ENCODE measurements at regions not wholly inside any gene's neighbourhood (a gene's known extent, or its start where the extent isn't known, plus 50 kb on each side); places are given as distances from the start of the nearest gene placed in this dataset.

DNA sequence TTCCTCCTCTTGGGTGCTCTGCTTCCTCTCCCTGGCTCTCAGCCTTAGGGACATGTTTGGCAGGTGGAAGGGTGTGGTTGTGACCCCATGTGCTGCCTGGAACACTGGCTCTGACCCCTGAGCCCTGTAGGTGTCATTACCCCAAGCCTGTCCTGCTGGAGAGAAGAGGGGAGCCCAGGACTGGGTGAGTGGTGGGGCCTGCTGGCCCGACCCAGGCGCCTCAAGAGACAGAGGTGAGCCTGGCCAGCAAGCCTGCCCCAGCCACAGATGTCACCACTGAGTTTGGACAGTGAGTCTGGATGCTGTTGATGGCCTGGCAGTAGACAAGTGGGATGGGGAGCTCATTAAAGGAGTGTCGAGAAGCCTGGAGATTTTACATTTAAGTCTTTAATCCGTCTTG is 1112.2 kb downstream of the BRD1 start:
- TF ChIP-seq, protein P1, sequence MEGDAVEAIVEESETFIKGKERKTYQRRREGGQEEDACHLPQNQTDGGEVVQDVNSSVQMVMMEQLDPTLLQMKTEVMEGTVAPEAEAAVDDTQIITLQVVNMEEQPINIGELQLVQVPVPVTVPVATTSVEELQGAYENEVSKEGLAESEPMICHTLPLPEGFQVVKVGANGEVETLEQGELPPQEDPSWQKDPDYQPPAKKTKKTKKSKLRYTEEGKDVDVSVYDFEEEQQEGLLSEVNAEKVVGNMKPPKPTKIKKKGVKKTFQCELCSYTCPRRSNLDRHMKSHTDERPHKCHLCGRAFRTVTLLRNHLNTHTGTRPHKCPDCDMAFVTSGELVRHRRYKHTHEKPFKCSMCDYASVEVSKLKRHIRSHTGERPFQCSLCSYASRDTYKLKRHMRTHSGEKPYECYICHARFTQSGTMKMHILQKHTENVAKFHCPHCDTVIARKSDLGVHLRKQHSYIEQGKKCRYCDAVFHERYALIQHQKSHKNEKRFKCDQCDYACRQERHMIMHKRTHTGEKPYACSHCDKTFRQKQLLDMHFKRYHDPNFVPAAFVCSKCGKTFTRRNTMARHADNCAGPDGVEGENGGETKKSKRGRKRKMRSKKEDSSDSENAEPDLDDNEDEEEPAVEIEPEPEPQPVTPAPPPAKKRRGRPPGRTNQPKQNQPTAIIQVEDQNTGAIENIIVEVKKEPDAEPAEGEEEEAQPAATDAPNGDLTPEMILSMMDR (IDR thresholded peaks at IDR 0.05; ENCODE audit: extremely low read depth, missing control alignments), result no peak
- no peak for DNase-seq (ENCODE audit: low spot score)

DNA sequence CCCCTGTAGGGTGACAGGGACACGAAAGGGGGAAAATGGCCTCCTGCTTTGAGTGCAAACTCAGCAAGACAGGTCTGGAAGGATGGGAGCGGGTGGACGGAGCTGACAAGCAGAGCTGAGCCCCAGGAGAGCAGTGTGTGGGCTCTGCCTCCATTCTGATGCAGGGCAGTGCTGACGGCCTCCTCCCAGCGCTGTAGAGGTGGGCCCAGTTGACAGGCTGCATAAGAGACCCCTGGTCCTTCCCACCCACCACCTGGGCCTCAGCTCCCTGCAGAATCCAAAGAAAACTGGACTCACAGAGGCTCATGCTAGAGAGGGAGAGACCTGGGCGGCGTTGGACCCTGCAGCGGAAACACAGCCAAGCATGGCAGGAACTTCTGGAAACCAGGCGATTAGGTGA is 1113.4 kb downstream of the BRD1 start:
- TF ChIP-seq, protein P1 (IDR thresholded peaks at IDR 0.05; ENCODE audit: extremely low read depth, missing control alignments), result no peak
- DNase-seq (ENCODE audit: low spot score), result no peak

DNA sequence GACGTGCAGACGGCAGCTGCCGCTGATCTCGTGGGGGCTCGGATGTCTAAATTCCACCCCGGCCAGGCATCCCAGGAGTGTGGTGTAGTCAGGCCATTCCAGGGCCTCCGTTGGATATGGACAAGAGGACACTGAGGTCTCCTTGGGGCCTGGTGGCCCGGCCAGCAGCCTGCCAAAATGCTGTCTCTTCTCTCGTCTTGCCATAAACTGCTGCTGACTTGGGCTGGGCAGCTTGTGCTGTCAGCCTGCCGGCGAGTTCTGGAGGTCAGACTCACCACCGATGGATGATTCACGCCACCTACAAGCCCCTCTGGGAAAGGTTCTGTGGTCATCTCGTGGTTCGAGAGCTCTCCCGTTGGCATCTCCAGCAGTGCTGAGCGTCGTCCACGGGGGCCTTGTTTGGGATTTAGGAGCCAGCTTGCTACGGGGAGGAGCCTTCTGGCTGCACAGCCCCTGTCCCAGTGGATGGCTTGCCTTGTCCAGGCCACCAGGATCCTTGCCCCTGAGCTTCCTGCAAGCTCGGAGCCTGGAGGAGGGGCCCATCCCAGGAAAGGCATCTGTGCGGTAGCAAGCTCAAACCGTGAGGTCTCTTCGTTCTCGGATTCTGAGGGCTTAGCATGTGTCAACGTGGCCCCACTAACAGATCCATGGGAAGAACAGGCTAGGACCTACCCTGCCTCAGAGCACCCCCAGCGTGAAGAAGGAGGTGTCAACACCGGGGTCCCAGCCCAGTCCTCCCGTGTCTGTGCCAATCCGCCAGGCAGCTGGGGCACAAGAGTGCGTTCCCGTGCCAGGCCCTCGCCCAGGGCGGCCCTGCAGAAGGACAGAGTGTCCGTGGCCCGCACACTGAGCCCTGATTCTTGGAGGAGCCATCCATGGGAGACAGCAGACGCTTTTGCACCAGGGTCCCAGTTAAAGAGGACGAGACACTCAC is 1114.1 kb downstream of the BRD1 start:
- TF ChIP-seq, protein P1 (IDR thresholded peaks at IDR 0.05; ENCODE audit: extremely low read depth, missing control alignments), result no peak
- DNase-seq (ENCODE audit: low spot score), result no peak

DNA sequence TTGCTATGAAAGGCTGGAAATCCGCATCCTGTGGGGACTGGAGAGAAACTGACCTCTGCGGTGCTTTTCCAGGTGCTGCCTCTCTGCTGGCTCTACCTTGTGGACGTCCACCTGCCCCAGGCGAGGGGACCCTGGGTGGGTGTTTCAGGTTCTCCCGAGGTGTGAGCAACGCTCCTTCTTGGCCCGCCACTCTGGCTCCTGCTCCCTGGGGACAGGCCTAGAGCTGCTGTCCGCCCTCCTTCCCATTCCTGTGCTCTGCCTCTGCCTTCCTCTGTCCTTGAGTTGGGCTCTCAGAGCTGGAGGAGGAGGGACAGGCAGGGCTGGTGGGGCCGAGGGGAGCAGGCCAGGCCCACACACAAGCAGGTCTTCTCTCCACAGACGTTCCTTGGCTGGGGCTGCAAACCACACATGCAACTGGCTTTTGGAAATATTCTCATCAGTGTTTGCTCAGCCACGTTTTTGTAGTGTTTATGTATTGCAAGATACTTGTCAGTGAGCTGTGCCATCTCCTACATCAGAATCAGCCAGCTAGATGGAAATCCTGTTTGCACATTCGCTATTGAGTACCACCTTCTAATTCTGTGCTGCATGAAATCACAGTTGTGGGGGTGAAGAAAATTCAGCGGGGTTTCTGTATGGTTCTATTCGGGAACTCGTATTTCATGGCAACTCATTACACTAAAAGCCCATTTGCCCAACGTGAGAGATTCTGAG is 1115.0 kb downstream of the BRD1 start:
- TF ChIP-seq, protein P1 (IDR thresholded peaks at IDR 0.05; ENCODE audit: extremely low read depth, missing control alignments), result no peak
- DNase-seq (ENCODE audit: low spot score), result no peak

DNA sequence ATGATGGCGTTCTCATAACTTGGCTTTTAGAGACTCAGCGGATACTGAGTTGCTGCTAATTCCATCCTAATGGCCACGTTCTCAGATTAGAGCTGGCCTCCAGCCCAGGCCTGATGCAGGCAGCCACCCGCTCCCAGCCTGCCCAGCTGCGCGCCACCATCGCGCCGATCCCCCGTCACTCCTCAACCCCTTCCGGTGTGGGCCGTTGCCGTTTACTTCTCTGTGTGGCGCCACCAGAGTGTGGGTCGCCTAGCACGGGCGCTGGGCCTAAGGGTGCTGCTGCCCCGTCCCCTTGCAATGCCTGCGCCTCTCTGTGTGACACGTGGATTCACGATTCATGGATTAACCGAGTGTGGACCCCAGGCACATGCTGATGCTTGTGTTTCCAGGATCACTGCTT is 1116.0 kb downstream of the BRD1 start:
- TF ChIP-seq, protein P1 (IDR thresholded peaks at IDR 0.05; ENCODE audit: extremely low read depth, missing control alignments), result no peak
- no peak for DNase-seq (ENCODE audit: low spot score)

DNA sequence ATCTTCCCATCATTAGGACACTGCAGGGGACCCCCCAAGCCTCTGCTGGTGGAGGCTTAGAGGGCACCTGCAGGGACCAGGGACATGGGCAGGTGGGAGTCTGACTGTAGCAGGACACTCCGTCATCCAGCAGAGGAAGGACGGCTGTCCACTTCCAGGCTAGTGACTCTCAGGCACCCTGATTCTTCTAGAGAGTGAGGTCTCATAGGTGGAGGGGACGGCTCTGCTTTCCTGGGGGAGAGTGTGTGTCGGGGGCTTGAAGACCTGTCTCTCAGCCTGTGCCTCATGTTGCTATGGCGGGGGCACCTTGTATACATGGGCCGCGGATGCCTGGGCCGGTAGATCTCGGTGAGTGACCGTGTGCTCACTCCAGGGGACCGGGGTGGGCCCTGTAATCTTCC is 1116.6 kb downstream of the BRD1 start:
- DNase-seq (ENCODE audit: low spot score), result no peak
- TF ChIP-seq, protein P1 (IDR thresholded peaks at IDR 0.05; ENCODE audit: extremely low read depth, missing control alignments), result no peak

DNA sequence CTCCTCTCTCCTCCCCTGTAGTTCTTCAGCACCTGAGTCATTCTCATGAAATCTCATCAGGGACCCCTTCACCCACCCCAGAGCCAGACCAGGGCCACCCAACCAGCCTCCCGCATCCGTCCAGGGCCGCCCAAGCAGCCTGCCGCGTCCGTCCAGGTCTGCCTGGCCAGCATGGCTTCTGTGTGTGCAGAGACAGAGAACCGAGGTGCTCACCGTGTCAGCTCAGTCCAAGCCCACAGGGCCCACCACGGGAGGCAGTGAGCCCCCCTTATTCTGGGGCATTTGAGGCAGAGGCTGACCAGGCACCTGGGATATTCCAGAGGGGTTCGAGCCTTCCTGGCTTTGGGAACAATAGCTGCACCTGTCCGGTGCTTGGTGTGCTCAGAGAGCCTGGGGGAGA is 1117.3 kb downstream of the BRD1 start:
- no peak for DNase-seq (ENCODE audit: low spot score)
- TF ChIP-seq, protein P1 (IDR thresholded peaks at IDR 0.05; ENCODE audit: extremely low read depth, missing control alignments), result no peak

All from GM20000 (cell line).